GM12865 (cell line): ENCODE measurements at regions not wholly inside any gene's neighbourhood (a gene's known extent, or its start where the extent isn't known, plus 50 kb on each side); places are given as distances from the start of the nearest gene placed in this dataset.

Source experiments
- DNase-seq: peaks from one replicate; pipeline ENCODE4 v3.0.0; 2010; ENCODE audit warnings: low read depth
- H3K4me3 ChIP-seq: 2 replicates; pipeline ENCODE4 v1.5.1; 2011; ENCODE audit warnings: mild to moderate bottlenecking, low read depth, low read length, control low read depth
- TF ChIP-seq, protein P1 (sequence below): IDR thresholded peaks from 2 replicates; pipeline ENCODE4 v1.5.1; 2011; ENCODE audit warnings: low read length, control low read depth, low read depth, inconsistent platforms; ENCODE audit not compliant: insufficient read depth; ENCODE audit errors: missing control alignments

DNA sequence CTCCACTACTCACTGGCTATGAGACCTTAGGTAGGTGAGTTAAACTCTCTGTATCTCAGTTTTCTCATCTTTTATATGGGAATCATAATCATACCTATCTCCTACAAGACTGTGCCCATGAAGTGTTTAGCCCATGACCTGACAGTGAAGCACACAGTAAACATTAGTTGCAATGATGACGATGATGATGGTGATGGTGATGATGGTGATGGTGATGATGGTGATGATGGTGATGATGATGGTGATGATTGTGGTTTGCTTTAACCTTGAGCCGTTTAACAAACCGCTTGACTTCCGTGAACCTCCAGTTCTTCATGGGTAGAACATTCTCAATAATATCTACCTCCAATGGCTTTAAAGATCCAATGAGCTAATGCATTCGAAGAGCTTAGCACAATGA, 220.2 kb upstream of the MVB12B start:
- TF ChIP-seq, protein P1, sequence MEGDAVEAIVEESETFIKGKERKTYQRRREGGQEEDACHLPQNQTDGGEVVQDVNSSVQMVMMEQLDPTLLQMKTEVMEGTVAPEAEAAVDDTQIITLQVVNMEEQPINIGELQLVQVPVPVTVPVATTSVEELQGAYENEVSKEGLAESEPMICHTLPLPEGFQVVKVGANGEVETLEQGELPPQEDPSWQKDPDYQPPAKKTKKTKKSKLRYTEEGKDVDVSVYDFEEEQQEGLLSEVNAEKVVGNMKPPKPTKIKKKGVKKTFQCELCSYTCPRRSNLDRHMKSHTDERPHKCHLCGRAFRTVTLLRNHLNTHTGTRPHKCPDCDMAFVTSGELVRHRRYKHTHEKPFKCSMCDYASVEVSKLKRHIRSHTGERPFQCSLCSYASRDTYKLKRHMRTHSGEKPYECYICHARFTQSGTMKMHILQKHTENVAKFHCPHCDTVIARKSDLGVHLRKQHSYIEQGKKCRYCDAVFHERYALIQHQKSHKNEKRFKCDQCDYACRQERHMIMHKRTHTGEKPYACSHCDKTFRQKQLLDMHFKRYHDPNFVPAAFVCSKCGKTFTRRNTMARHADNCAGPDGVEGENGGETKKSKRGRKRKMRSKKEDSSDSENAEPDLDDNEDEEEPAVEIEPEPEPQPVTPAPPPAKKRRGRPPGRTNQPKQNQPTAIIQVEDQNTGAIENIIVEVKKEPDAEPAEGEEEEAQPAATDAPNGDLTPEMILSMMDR, result no peak
- no peak overlapping the region for H3K4me3 ChIP-seq
- no peak for DNase-seq

DNA sequence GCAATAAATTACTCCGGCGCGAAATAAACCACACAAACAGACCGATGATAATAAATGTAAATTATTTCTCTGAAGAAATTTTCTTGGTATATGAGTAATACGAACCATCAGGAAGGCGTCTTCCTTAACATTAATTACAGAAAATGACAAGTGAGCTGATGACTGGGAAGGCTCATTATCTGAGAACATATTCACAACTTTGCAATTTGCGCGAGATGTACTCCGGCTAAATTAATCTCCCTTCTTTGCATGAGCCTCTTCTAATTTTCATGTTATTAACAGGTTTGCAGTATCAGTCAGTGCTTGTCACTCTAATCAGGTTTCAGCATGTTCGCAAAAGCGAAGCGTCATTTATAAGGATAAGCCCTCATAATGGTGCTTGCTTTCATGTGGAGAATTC, 218.9 kb upstream of the MVB12B start:
- DNase-seq, result no peak
- H3K4me3 ChIP-seq, result no peak overlapping the region
- TF ChIP-seq, protein P1, result no peak

DNA sequence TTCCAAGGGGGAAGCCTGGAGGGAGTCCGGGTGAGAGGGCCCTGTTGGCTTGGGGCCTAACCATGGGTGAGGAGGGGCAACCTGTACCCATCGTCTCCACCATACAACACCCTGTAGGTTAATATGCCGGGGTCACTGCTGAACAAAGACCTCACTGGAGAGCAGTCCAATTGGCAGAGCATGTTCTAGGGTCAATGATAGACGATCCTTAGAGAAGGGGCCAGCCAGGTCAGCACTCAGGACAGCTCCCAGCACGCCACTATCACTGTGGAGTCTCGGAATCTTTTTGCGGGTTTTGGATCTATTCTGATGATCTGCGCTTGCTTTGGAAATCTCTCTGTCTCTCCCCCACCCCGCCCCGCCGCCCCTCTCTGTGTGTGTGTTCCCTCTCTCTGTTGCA, 218.4 kb upstream of the MVB12B start:
- DNase-seq, result no peak
- no peak overlapping the region for H3K4me3 ChIP-seq
- TF ChIP-seq, protein P1, result no peak

DNA sequence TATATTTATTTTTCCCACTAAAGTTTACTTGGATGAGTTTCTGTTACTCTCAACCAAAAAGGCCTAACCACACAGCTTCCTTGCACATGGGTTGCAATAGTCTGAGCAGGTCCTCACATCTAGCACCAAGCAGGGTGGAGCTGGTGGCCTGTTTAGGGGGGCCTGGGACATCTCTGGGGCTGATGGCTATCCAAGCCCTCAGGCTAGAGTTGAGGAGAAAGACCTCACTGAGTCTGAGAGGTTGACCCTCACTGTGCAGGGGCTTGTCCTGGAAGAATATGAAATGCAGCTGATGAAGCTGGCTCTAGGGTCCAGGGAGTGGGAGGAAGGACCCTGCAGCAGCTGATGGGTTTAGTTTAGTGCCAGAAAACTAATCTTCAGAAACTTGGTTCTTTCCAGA, 217.1 kb upstream of the MVB12B start:
- TF ChIP-seq, protein P1, result no peak
- no peak overlapping the region for H3K4me3 ChIP-seq
- DNase-seq, result no peak

DNA sequence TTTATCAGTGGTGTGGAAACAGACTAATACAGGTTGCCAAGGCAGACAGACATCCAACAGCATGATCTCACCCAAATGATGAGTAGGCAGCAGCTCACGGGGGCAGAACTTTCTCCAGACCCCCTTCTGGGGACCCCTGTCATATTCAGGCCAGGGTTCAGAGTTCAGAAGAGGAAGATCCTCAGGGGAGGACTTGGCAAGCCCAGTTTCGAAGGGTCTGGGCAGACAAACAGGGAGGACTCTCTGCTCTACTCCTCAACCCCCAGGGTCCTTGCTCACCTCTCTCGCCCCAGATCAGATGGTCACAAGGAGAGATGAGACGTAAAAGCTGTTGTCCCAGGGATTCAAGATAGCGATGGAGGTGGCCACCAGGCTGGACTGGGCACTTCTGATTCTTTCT, 215.1 kb upstream of the MVB12B start:
- TF ChIP-seq, protein P1, result no peak
- H3K4me3 ChIP-seq, result no peak overlapping the region
- no peak for DNase-seq

DNA sequence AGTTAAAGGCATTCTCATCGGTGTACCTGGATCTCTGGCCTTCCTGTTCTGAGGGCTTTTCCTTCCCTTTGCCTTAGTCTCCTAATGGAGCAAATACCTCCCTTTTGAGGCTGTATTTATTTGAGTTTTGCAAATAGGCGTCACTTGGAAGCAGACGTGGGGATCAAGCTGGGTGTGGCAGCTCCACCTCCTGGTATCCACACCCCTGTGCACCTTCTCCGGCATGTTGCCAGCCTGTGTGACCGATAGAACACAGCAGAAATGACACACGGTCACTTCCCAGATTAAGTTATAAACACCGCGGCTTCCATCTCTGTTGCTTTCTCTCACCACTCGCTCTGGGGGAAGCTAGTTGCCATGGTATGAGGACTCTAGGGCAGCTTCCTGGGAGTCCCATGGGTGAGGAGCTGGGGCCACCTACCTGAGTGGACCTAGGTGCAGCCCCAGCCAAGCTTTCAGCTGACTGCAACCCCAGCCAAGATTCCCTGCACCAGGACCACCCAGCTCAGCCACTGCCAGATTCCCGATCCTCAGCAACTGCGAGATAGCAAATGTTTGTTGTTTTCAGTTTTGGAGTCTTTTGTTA, 214.4 kb upstream of the MVB12B start:
- no peak overlapping the region for H3K4me3 ChIP-seq
- TF ChIP-seq, protein P1, result no peak
- no peak for DNase-seq

DNA sequence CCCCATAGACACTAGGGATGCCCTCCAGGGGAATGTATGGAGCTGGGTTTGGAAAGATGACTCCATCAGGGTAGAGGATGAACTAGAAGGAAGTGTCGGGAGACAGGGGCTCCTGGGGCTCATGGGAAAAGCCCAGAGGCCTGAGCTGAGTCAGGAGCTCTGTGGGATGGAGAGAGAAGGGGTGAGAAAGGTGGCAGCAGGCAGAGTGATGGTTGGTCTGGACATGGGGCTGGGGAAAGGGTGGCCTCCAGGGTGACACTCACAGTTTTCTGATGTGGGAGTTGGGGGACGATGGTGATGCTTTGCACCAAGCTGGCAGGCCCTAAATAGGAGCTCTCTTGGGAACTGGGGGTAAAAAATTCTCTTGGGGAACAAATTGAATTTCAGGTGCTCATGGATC, 213.5 kb upstream of the MVB12B start:
- H3K4me3 ChIP-seq, result no peak overlapping the region
- DNase-seq, result no peak
- TF ChIP-seq, protein P1, result no peak
